ENCODE measurements at regions not wholly inside any gene's neighbourhood (a gene's known extent, or its start where the extent isn't known, plus 50 kb on each side); places are given as distances from the start of the nearest gene placed in this dataset.

- no peak for TF ChIP-seq CTCF (IDR thresholded peaks at IDR 0.05; ENCODE audit: borderline replicate concordance, insufficient read depth, low read depth, low read length)
- no peak overlapping the region for H3K4me3 ChIP-seq (ENCODE audit: low read depth, low read length)
These were observed 266.1 kb downstream of the SMARCA2 start for GRCh38 chr9:2281031-2281802.

- no peak overlapping the region for H3K4me3 ChIP-seq (ENCODE audit: low read depth, low read length)
- no peak for TF ChIP-seq CTCF (IDR thresholded peaks at IDR 0.05; ENCODE audit: borderline replicate concordance, insufficient read depth, low read depth, low read length)
These were observed 266.6 kb downstream of the SMARCA2 start for GRCh38 chr9:2281803-2282185.

- TF ChIP-seq CTCF (IDR thresholded peaks at IDR 0.05; ENCODE audit: borderline replicate concordance, insufficient read depth, low read depth, low read length) = no peak
- no peak overlapping the region for H3K4me3 ChIP-seq (ENCODE audit: low read depth, low read length)
These were observed 269.6 kb downstream of the SMARCA2 start for GRCh38 chr9:2284770-2285169.

- no peak overlapping the region for H3K4me3 ChIP-seq (ENCODE audit: low read depth, low read length)
- no peak for TF ChIP-seq CTCF (IDR thresholded peaks at IDR 0.05; ENCODE audit: borderline replicate concordance, insufficient read depth, low read depth, low read length)
These were observed 270.5 kb downstream of the SMARCA2 start for GRCh38 chr9:2285416-2286332.

GRCh38 chr9:2286333-2286705, 271.2 kb downstream of the SMARCA2 start:
- TF ChIP-seq CTCF (IDR thresholded peaks at IDR 0.05; ENCODE audit: borderline replicate concordance, insufficient read depth, low read depth, low read length) = no peak
- H3K4me3 ChIP-seq (ENCODE audit: low read depth, low read length) = no peak overlapping the region

- H3K4me3 ChIP-seq (ENCODE audit: low read depth, low read length) = no peak overlapping the region
- TF ChIP-seq CTCF (IDR thresholded peaks at IDR 0.05; ENCODE audit: borderline replicate concordance, insufficient read depth, low read depth, low read length) = no peak
These were observed 271.8 kb downstream of the SMARCA2 start for GRCh38 chr9:2286825-2287455.
